ENCODE measurements at regions not wholly inside any gene's neighbourhood (a gene's known extent, or its start where the extent isn't known, plus 50 kb on each side); places are given as distances from the start of the nearest gene placed in this dataset.

DNA sequence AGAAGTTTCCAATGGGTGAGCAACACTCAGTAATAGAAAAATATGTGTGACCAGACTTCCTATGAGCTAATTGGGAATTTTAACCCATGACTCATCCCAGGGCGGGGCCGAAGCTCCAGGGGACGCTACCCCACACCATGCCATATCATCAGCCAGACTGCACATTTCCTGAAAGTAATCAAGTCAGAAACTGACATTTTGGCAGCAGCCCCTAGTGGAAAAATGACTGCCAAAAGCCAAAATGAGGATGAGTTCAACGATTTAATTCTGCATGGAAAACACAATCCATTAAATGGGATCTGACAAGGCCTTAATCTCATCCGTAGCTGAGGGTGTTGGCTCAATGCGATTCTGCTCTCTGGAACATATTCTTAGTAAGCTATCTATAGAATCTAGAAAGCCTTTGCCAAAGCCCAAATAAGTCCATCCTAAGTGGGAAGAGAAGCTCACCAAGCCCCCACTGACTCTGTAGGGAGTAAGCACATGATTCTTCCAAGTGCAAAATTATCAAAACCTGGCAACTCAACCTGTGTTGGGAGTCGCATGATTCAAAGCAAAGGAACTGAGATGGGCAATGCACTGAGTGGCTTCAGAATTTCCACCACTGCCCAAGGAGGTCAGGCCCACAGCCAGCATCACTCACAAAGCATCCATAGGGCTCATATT, 93.1 kb upstream of the PDE1C start:
- Mint-ChIP-seq H3K36me3 (no peaks in the 10 kb centered on the region), H3K4me1 (no peaks in the 10 kb centered on the region), H3K9me3 (no peaks in the 10 kb centered on the region), H3K27me3 (ENCODE audit: low read depth) (peaks cover 18% of the 10 kb centered on the region), H3K27ac (no peak overlapping the region), H3K4me3 (no peak overlapping the region)
- TF ChIP-seq, protein P1, sequence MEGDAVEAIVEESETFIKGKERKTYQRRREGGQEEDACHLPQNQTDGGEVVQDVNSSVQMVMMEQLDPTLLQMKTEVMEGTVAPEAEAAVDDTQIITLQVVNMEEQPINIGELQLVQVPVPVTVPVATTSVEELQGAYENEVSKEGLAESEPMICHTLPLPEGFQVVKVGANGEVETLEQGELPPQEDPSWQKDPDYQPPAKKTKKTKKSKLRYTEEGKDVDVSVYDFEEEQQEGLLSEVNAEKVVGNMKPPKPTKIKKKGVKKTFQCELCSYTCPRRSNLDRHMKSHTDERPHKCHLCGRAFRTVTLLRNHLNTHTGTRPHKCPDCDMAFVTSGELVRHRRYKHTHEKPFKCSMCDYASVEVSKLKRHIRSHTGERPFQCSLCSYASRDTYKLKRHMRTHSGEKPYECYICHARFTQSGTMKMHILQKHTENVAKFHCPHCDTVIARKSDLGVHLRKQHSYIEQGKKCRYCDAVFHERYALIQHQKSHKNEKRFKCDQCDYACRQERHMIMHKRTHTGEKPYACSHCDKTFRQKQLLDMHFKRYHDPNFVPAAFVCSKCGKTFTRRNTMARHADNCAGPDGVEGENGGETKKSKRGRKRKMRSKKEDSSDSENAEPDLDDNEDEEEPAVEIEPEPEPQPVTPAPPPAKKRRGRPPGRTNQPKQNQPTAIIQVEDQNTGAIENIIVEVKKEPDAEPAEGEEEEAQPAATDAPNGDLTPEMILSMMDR (IDR thresholded peaks at IDR 0.05; ENCODE audit: unreplicated experiment), result no peak
- no peak for DNase-seq (ENCODE audit: low spot score in 2 of 2, unreplicated experiment in 2 of 2)

DNA sequence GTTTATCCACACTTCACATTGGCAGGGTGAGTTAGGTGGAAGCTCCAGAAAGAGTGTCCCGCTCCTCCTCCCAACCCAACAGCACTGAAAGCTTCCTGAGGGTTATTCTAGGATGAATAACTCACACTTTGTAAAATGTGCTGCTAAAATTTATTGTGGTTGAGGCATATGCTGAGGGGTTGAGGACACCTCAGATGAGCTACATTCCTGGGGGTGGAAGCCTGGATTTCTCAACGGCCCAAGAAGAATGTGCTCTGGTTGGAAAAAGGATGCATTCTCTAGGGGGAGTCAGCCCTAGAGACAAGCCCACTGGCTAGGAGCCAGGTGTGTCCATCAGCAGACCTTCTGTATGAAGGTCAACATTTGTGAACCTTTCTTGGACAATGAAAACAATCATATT, 91.5 kb upstream of the PDE1C start:
- Mint-ChIP-seq H3K4me1 (no peaks in the 10 kb centered on the region), H3K27me3 (ENCODE audit: low read depth) (peaks cover 10% of the 10 kb centered on the region), H3K4me3 (no peak overlapping the region), H3K36me3 (no peaks in the 10 kb centered on the region), H3K27ac (no peak overlapping the region), H3K9me3 (no peaks in the 10 kb centered on the region)
- DNase-seq (ENCODE audit: low spot score in 2 of 2, unreplicated experiment in 2 of 2), result no peak
- TF ChIP-seq, protein P1 (IDR thresholded peaks at IDR 0.05; ENCODE audit: unreplicated experiment), result no peak

DNA sequence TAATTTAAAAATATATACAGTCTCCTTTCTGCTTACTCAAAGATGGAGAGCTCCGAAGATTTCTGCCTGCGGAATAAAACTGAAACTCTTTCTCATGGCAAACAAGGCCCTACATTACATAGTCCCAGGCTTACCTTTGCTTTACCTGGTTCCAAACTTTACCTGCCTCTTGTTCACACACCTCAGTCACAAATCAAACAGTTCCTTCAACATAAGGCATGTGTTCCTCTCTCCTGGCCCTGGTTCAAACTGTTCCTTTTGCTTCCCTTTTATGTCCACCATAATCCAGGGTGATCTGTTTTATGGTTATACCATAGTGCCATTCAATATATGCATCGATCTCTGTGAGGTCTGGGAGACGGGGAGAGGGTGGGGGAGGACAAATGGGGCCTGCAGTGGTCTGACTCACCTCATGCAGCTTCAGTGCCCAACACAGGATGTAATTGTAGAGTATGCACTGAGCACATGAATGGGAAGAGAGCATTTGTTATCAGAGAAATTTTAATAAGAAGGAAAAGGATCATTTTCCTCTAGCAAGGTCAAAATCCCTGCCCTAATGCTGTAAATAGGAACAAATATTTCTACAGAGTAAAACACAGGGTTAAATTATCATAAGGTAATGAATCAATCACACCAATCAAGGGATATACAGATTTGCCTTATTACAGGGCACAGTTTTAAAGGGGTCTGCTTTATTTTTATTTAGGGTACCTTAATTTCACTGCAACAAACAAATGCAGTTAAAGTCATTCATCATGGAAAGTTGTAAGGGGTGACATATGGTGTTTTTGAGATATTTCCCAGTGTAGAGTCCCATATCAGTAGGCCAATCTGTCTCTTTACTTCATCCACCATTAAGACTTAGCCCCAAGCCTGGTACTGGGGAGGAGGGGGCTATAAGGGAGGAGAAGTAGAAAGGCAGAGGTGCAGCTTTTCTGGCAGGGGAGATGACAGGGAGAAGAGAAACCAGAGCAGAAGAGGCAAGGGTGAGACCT, 88.8 kb upstream of the PDE1C start:
- Mint-ChIP-seq H3K27me3 (ENCODE audit: low read depth) (peaks cover 8% of the 10 kb centered on the region), H3K9me3 (no peaks in the 10 kb centered on the region), H3K4me1 (no peaks in the 10 kb centered on the region), H3K27ac (no peak overlapping the region), H3K36me3 (no peaks in the 10 kb centered on the region), H3K4me3 (no peak overlapping the region)
- DNase-seq (ENCODE audit: low spot score in 2 of 2, unreplicated experiment in 2 of 2), result no peak
- TF ChIP-seq, protein P1 (IDR thresholded peaks at IDR 0.05; ENCODE audit: unreplicated experiment), result no peak

DNA sequence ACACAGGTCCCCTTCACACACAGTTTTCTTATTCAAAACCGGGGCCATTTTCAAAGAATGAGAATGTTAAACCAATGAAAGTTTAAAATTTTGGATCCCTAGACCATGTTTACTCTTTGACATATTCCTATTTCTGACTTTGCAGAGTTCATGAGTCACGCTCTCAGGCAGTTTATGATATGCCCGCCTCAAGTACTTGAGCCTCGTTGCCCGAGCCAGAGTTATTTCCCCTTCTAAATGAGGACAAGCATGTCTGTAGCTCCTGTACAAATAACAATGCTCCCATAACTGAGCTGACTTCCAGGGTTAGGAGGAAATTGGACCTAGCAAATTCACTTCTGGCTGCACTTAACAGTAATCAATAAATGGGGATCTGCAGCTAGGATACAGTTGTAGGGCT, 87.9 kb upstream of the PDE1C start:
- H3K27ac Mint-ChIP-seq, result no peak overlapping the region
- no peaks in the 10 kb centered on the region for H3K36me3 Mint-ChIP-seq
- H3K4me1 Mint-ChIP-seq, result no peaks in the 10 kb centered on the region
- no peak overlapping the region for H3K4me3 Mint-ChIP-seq
- no peak for DNase-seq (ENCODE audit: low spot score in 2 of 2, unreplicated experiment in 2 of 2)
- peaks cover 8% of the 10 kb centered on the region for H3K27me3 Mint-ChIP-seq (ENCODE audit: low read depth)
- no peaks in the 10 kb centered on the region for H3K9me3 Mint-ChIP-seq
- TF ChIP-seq, protein P1 (IDR thresholded peaks at IDR 0.05; ENCODE audit: unreplicated experiment), result no peak

DNA sequence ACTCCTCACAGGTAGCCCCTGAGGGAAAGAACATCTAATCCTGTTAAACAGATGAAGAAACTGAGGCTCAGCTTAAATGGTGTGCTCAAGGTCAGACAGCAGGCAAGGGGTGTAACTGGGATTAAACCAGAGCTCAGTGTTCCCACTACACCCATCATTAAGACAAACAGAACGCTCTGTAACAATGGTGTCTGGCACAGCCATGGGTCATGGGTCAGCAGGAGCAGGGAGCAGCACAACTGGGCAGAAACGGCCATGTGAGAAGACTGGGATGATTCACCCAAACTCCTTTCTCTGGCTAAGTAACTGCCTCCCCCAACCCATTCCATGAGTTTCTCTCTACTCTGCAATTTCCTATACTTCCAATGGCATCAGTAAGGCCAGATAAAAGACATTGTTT, 85.5 kb upstream of the PDE1C start:
- H3K4me3 Mint-ChIP-seq, result no peak overlapping the region
- no peaks in the 10 kb centered on the region for H3K4me1 Mint-ChIP-seq
- no peak overlapping the region for H3K27ac Mint-ChIP-seq
- H3K9me3 Mint-ChIP-seq, result no peaks in the 10 kb centered on the region
- no peaks in the 10 kb centered on the region for H3K36me3 Mint-ChIP-seq
- TF ChIP-seq, protein P1 (IDR thresholded peaks at IDR 0.05; ENCODE audit: unreplicated experiment), result no peak
- no peak for DNase-seq (ENCODE audit: low spot score in 2 of 2, unreplicated experiment in 2 of 2)
- H3K27me3 Mint-ChIP-seq (ENCODE audit: low read depth), result peaks cover 11% of the 10 kb centered on the region

Measured in mesothelial cell of epicardium (in vitro differentiated cells).